GM19468 (cell line): ENCODE measurements at regions not wholly inside any gene's neighbourhood (a gene's known extent, or its start where the extent isn't known, plus 50 kb on each side); places are given as distances from the start of the nearest gene placed in this dataset.

Source experiments
- ATAC-seq: cut with Tn5 transposase; IDR thresholded peaks from one replicate; pipeline ENCODE4 v1.9.1; 2021; ENCODE audit warnings: mild to moderate bottlenecking, moderate library complexity, moderate number of reproducible peaks; ENCODE audit not compliant: unreplicated experiment; ENCODE audit errors: extremely low read depth

DNA sequence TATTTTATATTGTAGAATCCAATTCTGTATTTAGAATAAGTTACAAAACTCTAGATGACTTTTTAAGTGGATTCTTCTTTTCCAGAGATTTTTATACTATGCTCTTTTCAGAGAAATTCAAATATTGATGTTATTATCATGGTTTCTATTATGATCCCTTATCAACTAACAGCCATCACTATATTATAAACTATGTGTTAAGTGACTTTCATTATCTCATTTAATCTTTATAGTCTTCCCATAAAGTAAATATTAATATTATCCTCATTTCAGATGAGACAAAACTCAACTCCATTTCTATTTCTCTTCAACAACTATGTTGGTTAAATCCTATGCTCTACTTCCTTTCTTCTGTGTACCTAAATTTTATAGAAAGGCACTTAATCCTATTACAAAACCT, 132.6 kb downstream of the ANKRD50 start:
- no peak for ATAC-seq

DNA sequence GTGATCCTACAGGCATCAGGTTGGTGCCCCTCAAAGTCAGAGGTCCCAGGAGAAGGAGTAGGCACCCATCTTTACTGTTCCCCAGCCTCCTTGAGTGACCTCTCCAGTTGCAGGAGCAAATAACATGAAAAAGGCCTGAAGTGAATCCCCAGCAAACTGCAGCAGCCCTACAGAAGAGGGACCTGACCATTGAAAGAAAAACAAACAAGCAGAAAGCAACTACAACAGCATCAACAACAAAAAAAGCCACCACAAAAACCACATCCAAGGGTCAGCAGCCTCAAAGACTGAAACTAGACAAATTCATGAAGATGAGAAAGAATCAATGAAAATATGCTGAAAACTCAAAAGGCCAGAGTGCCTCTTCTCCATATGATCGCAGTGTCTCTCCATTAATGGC, 128.7 kb downstream of the ANKRD50 start:
- no peak for ATAC-seq

DNA sequence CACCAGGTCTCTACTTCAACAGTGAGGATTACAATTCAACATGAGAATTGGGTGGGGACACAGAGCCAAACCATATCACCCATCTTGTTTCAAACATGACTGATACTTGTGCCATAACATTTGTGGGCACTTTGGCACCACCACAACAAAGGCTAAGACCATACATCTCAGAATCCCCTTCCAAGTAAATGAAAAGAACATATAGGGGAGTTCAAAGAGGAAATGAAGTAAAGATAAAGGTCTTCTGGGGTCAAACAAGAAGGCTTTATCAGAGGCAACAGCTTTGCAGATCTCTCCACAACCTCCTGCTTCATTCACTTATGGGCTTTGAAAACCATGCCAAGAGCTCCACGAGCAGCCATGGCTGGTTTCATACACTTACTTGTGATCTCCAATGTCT, 122.7 kb downstream of the ANKRD50 start:
- ATAC-seq: no peak

DNA sequence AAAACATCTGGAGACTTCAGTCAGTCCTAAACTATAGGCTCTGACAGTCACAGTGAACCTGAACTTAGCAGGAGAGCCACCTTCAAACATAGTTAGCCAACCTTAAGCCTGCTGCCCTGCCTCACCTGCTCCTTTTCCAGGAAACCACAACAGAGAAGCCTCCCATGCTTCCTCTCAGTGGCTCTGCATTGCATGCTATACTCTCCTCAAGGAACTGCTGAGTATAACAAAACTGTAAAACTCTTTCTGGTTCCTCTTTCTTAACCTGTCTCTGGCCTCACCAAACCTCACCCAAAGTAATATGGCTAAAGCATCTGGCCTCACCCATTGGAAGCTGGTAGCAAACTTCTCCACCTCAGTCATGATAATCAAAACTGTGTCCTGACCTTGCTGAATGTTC, 122.1 kb downstream of the ANKRD50 start:
- no peak for ATAC-seq

DNA sequence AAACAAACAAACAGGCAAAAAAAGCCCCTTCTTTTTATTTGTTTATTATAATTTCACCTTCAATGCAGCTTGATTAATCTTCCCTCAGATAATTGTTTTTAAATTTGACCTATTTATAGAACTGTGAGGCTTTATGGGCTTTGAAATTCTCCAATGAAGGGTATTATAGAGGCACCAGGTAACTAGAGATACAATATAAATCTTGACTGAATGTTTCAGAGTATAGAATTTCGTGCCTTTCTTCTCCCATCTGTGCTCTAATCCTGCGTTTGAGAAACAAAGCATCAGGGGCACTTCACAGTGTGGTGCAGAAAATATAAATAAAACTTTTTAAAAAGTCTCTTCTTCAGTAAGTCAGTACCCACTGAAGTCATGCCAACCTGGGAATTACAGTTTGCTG, 120.9 kb downstream of the ANKRD50 start:
- no peak for ATAC-seq

DNA sequence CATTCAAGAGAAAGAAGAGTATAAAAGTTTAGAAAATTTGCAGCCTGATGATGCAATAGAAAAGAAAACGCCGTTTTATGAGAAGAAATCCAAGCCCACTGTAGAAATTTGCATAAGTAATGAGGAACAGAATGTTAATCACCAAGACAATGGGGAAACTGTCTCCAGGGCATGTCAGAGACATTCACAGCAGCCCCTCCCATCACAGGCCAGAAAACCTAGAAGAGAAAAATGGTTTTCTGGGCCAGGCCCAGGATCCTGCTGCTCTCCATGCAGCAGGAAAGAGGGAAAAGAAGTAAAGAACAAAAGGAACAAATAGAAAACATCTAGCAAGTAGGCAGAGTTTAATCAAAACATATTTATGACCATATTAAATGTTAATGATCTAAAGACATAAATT, 119.0 kb downstream of the ANKRD50 start:
- no peak for ATAC-seq

DNA sequence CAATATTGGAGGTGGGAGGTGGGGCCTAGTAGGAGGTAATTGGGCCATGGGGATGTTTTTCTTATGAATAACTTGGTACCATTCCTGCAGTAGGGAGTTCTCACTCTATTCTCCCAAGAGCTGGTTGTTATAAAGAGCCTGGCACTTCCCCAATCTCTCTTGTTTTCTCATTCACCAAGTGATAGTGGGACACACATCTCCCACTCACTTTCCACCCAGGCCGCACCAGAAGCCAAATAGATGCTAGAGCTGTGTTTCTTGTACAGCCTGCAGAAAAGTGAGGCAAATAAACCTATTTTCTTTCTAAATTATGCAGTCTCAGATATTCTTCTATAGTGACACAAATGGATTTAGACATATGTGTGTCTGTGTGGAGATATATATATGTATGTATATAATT, 117.6 kb downstream of the ANKRD50 start:
- ATAC-seq: no peak

DNA sequence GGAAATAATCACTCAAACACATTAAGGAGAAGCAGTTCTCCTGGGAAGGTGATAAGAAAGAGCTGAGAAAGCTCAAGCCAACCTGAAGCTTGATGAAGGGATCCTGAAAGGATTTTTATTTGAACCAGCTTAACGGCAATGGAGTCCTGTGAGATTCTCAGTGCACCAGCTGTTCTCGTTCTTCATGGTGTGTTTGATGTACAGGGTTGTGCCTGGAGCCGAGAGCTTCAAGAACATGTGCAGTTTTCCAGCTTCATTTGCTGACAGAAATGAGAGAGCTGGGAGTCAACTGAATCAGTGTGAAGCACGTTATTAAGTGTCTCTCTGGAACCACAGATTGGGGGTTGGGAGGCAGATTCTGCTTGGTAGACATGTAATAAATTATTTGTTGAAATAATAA, 115.7 kb downstream of the ANKRD50 start:
- ATAC-seq: no peak

DNA sequence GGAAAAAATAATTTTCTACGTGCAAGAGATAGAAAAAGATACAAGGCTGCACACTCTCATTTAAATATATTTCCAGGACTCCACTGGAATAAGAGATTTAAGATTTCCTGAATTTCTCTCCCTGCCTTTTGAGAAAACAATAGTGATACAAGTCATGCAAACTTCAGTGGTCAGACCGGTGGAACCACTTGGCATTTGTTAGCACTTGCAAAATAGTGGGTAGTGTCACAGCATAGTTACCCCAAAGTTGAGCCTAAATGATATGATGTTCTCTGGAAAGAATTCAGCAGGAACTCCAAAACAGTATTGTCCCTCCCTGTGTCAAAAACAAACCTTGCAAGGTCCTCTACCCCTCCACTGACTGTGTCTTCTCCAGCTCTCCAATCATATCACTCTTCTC, 102.3 kb downstream of the ANKRD50 start:
- no peak for ATAC-seq
